Right ventricle myocardium superior (tissue), 1 donor: ENCODE measurements at regions not wholly inside any gene's neighbourhood (a gene's known extent, or its start where the extent isn't known, plus 50 kb on each side); places are given as distances from the start of the nearest gene placed in this dataset.
"Not testable (repeated sequence)": the region's sequence is repeated elsewhere in the genome, so short reads cannot be mapped to it uniquely, and the experiment has no call there.

Experiments used
- ATAC-seq: fragments of 200-7000 bp; cut with Tn5 transposase; one replicate; pipeline ENCODE4 v1.9.1; 2020; ENCODE audit warnings: mild to moderate bottlenecking; ENCODE audit not compliant: poor library complexity
- DNase-seq: peaks from one replicate; pipeline ENCODE4 v3.0.0-alpha.2; 2020
- intact Hi-C: fragments of 100-400 bp; cut with DNase I; formaldehyde crosslinking; loops from one replicate; pipeline ENCODE4 v1.11.2; 2022
- donor health status: DM: no; HTN: yes; CAD: no; lungs with severe emphysema.

DNA sequence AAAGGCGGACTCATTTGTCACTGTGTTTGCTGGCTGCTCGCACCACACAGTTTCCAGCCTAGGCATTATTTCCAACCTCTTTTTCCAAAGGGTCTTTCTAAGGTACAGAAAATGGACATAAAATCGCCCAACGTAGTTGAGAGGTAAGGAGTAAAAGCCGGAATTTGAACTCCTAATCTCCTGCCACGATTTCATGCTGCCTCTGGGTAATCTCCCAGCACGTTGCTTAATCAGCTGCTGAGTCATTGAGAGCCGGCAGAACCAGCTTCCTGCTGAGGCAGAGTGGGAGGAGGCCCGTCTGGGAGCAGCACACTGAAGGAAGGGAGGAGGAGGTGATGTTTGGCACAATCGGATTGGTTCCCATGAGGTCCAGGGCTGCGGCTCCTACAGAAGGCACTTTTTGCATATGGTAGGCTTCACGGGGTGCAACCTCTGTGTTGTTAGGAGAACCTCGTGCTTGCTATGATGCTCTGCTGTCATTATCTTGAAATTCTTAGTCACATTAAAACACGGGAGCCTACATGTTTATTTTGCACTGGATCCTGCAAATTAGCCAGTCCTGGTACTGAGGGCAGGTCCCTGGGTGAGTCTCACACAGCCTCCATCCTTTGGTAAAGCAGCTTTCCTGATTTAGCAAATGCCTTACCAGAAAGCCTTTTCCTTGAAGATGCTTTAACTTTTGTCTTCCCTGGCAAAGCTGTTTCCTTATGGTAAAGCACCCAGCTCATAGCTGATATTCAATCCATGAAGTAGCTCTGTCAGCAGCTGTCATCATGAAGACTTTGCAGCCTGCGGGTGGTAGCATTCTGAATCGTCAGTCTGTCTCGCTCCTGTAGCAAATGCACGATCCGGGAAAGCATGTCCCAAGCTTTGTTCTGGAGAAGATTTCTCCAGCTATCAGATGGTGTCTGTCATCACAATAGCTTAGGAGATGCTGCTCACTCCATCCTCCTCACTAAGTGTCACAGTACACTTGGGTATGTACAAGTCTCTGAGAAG, 191.6 kb upstream of the MSX2 start:
- ATAC-seq (peak; percentile 94), DNase-seq (peak; percentile 74)
- intact Hi-C loops: no loop called here

DNA sequence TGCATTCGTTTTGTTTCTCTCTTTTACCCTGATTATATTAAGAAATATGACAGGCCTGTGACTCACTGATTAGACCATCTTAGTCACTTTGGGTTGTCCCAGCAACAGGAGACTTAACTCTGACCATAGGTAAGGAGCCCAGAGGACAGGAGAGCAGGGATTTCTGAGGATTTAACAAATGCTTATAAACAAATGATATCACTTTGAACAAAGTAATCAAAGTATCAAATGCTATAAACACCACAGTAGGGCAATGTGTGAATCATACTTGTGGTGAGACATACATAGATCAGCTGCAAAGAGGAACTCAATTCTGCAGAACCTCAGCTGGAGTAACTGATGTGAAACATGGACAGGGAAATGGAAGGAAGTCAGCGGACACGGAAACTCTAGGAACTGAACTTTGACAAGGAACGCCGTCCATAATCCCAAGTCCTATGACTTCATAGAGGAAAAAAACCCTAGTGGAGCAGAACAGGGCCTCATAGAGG, 190.6 kb upstream of the MSX2 start:
- intact Hi-C loops: no loop called here
- DNase-seq (no peak), ATAC-seq (no peak)

DNA sequence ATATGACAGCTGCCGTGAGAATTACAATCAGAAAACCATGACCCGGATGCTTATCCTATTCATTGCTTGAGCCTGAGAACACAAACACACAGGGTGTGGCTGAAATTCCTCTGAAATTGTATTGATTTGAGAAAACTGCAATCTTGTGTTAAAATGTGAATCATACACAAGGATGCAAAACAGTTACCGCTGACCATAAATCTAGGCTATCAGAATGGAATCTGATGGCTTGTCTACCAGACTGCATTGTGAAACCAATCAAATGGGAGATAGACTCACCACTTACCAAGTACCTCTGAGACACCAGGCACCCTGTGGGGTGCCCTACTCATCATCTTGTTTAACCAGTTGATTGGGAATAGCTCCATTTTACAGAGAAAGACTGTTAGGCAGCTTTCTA, 188.7 kb upstream of the MSX2 start:
- DNase-seq (no peak), ATAC-seq (no peak)
- intact Hi-C loops: no loop called here

DNA sequence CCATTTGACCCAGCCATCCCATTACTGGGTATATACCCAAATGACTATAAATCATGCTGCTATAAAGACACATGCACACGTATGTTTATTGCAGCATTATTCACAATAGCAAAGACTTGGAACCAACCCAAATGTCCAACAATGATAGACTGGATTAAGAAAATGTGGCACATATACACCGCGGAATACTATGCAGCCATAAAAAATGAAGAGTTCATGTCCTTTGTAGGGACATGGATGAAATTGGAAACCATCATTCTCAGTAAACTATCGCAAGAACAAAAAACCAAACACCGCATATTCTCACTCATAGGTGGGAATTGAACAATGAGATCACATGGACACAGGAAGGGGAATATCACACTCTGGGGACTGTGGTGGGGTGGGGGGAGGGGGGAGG, 184.6 kb upstream of the MSX2 start:
- intact Hi-C loops, ATAC-seq: not testable (repeated sequence)

DNA sequence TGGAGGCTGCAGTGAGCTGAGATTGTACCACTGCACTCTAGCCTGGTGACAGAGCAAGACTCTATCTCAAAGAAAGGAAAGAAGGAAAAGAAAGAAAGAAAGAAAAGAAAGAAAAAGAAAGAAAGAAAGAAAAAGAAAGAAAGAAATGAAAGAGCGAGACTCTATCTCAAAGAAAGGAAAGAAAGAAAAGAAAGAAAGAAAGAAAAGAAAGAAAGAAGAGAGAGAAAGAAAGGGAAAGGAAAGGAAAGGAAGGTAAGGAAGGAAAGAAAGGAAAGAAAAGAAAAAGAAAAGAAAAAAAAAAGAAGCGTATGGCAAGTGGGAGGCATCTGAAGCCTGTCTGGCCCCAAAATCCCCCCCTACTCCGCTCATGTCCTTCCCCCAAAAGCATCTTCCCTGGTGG, 182.3 kb upstream of the MSX2 start:
- no peak for DNase-seq
- no peak for ATAC-seq
- intact Hi-C loops: no loop called here

More for the DNA sequence above, 184.6 kb upstream of the MSX2 start:
- not testable (repeated sequence) for DNase-seq

DNA sequence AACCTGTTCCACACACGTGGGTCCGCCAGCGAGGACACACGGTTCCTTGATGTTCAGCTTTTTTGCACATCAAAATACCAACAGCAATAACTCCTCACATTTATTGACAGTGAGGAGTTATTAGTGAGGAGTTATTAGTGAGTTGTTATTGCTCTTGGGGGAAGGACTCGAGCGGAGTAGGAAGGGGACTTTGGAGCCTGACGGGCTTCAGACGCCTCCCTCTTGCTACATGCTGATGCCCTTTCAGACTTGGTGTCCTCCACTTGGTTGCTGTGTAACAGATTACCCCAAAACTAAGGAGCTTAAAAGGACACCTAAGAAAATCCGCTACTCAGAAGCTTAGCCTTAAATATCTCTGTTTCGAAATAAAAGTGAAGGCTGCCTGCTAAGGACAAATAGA, 181.9 kb upstream of the MSX2 start:
- DNase-seq: no peak
- no peak for ATAC-seq
- intact Hi-C loops: no loop called here

DNA sequence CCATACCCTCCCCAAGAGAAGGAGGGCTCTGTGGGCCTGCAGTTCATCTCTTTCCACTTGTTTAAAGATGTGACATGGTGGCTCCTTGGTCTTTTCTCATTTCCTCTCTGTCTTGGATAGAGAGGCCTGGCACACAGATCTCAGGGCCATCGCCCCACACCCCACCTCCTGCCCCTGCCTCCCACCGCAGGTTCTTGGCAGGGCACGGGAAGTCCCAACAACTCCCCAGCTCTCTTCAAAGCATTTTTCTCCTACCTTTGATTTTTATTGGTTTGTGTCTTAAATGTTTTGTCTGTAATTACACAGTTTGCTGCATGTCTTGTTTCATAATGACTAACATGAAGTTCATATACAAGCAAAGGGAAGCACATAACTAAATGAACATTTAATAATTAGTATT, 178.5 kb upstream of the MSX2 start:
- intact Hi-C loops: no loop called here
- DNase-seq (no peak), ATAC-seq (no peak)

DNA sequence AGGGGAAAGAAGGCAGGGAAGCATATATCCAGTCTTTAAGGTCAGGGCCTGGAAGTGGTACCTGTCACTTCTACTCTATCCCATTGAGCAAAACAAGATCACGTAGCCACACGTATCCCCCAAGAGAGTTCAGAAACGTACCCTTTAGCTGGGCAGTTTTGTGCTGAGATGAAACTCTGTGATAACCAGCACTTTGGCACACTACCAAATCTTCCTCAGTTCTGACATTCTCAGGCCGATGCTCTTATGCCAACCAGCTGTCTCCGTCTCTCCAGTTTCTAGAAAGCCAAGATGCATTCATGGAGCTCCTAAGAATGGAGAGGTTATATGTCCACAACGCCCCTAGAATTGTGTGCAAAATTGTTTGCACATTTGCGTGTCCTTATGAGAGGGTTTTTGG, 176.6 kb upstream of the MSX2 start:
- intact Hi-C loops: no loop called here

DNA sequence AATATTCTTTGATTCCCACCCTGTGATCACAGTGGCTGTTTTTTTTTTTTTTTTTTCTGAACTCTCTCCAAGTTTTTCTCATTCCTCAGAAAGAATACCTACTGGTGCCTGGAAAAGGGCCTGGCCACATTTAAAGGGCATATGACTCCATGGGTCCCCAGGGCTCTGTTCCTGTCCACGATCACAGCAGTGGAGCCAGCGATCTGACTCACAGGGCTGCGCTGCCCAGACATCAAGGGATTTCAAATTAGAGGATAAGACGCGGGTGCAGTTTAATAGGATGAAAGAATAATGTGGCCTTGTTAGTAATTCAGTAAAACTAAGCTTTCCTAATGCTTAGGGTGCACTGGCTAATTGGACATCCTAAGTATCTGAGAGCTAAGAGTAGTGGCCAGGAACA, 175.1 kb upstream of the MSX2 start:
- DNase-seq (no peak), ATAC-seq (no peak)
- intact Hi-C loops: no loop called here

More for the DNA sequence above, 176.6 kb upstream of the MSX2 start:
- ATAC-seq (no peak), DNase-seq (no peak)

DNA sequence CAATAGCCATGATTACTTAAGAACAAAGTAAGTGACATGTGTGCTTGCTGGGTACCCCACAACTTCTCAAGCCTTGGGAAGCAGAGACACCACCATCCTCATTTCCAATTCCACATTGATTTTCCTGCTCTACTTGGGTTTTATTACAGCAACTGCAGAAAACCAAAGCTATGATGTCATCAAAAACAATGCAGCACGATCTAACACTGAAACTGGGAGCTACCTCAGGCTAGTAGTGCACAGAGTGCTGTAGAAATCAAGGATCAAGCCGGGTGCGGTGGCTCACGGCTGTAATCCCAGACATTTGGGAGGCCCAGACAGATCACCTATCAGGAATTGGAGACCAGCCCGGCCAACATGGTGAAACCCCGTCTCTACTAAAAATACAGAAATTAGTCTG, 174.4 kb upstream of the MSX2 start:
- intact Hi-C loops: no loop called here
- ATAC-seq (no peak), DNase-seq (no peak)

DNA sequence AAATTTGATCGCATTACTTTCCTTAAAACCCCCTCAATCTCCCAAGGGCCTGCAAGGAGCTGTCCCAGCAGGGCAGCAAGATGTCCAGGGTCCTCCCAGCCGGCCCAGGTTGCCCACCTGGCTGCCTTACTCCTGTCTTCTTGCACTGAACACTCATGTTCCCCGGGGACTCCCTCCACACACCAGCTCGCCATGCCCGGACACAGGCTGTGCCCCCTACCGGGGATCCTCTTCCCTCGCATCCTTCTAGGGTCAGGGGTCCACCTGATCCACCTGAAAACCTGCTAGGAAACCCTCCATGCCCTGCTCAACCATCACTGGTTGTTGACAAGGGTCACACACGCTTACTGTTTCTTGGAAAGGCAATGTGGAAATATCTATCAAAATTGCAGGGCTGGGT, 172.0 kb upstream of the MSX2 start:
- intact Hi-C loops: no loop called here
- ATAC-seq (no peak), DNase-seq (no peak)

DNA sequence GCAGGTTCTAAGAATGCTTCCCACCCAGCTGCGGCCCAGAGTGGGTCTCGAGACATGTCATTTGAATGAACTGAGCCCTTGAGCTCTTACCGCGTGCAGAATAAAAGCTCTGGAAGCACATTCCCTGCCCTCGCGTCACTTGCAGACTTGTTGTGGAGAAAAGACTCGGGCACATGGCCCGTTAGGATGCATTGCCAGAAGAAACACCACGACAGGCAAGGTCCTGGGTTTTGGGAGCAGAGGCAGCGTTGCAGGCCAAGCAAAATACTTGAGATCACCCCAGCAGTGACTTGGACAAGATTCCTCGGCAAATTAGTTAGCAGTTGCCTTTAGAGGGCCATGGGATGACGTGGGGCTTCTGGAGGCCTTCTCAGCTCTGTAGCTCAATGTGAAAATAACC, 170.8 kb upstream of the MSX2 start:
- peak; percentile 25 for ATAC-seq
- peak; percentile 57 for DNase-seq
- intact Hi-C loops: no loop called here

DNA sequence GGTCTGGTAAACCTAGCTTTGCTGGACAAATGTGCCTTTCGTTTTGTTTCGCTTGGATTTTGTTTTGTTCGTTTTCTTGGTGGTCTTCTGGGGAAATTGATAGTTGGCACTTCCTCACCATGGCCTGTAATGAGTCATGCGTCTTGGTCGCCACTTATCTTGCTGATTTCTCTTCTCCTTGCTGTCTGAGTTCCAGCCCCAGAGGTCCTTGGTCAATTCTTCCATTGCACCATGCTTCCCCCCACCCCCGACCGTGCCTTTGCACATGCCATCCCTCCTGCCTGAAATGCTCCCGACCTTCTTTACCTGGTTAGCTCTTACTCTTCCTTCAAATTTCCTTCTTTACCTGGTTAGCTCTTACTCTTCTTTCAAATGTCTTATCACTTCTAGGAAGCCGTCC, 168.7 kb upstream of the MSX2 start:
- ATAC-seq (no peak), DNase-seq (no peak)
- intact Hi-C loops: no loop called here

DNA sequence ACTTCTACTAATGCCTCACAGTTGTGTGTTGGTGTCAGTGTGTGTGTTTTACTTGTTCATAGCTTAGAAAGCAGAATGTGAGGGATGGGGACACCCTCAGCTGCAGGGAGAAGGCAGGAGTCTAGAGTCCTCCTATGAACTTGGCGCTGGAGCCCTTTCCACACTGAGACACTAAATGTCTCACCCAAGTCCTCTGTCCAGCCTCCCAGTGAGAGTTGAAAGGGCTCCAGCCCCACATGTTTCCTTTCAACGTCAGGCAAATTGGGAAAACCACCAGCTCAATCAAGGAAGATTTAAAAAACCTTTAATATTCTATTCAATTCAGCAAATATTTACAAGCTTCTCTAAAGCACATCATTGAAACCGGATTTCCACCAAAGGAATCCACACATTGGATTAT, 167.6 kb upstream of the MSX2 start:
- no peak for ATAC-seq
- DNase-seq: no peak
- intact Hi-C loops: no loop called here

DNA sequence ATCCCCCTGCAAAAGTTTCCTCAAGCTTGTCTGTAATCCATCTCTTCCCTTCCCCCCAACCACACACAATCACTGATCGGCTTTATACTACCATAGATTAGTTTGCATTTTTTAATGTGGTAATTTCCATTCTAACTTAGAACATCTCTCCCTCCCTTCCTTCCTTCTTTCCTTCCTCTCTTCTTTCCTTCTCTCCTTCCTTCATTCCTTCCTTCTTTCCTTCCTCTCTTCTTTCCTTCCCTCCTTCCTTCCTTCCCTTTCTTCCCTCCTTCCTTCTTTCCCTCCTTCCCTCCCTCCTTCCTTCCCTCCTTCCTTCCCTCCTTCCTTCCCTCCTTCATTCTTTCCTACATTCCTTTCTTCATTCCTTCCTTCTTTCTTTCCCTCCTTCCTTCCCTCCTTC, 166.2 kb upstream of the MSX2 start:
- DNase-seq (no peak), ATAC-seq (no peak)
- intact Hi-C loops: no loop called here

DNA sequence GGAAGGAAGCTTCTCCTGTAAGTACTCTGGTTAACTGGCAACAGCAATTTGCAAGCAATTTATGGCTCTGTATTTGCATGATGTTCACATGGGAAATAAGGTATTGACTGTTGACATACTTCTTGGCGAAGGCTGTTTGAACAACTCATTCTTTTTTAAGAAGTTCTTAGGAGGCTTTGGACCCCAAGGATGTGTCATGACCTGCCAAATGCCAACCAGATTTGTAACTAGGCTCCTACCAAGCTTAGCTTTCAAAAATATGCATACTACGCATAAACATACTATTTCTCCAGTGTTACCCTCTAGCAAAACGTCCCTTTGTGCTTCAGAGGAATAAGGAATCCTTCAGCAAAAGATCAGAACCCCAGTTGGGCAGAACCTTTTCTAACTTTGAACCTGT, 165.2 kb upstream of the MSX2 start:
- ATAC-seq (no peak), DNase-seq (no peak)
- intact Hi-C loops: no loop called here

DNA sequence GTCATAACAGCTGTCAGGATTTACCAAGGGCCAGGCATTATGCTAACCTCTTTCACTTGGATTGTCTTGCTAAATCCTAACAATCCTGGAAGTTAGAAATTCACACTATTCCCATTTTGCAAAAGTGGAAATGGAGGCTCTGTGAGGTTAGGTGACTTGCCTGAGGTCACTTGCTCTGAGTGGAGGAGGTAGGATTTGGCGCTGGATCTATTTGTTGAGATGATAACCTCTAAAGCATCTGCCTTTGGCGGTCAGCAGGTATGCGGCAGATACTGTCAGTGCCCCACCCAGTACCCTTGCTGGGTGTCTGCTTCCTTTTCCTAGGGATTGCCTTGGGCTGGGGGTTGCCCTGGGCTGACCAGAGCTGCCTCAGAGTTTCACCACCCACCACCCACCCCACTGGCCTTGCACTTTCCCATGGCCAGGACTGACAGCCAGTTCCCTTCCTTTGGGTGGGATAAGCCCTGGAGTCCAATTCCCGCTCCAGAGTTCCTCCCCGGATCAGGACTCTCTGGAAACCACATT, 164.8 kb upstream of the MSX2 start:
- ATAC-seq (no peak), DNase-seq (no peak)
- intact Hi-C loops: no loop called here

DNA sequence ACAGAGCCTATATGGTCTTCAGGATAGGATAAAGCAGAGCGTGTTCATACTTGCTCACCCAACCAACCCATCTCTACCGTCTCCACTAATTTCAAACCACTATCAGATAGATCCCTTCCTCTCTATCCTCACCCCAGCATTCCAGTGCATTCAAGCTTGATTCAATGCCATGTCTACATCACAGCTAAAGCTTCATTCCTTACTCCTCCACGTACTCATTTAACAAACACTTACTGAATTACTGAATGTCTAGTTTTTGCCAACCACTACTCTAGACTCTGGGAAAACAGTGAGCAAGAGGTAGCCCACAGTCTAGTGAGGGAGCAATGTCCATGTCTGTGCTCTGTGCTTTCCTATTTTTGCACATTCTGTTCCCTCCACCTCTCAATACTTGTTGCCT, 163.5 kb upstream of the MSX2 start:
- ATAC-seq: no peak
- DNase-seq: no peak
- intact Hi-C loops: no loop called here

DNA sequence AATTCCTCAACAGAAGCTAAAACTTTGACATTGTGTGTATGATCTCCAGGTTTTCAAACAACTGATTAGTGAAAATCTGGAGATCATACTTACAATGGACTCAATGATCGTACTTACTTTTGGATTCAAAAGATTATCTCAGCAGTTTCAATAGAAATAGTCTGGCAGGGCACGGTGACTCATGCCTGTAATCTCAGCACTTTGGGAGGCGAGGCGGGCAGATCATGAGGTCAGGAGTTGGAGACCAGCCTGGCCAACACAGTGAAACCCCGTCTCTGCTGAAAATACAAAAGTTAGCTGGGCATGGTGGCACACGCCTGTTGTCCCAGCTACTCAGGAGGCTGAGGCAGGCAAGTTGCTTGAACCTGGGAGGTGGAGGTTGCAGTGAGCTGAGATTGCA, 161.3 kb upstream of the MSX2 start:
- intact Hi-C loops, DNase-seq, ATAC-seq: not testable (repeated sequence)

DNA sequence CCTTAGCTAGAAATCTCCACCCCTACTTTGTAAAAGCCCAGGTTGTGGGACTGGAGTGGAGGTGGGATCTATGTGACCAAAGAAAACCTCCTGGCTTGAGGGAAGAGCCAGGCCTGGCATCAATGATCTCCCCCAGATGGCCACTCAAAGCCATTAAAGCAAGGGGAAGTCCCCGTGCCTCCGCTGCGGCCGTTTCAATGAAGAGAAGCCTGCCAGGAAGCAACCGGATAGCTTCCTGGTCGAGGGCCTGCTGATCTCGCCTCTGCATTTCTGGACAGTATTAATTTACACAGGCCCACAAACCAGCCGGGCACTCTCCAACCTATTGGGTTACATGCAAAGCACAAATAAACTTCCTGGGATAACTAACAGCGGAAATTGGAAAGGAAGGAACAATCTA, 160.5 kb upstream of the MSX2 start:
- DNase-seq: peak; percentile 42
- no peak for ATAC-seq
- intact Hi-C loops: no loop called here
